H9 (cell line): ENCODE measurements at regions not wholly inside any gene's neighbourhood (a gene's known extent, or its start where the extent isn't known, plus 50 kb on each side); places are given as distances from the start of the nearest gene placed in this dataset.

ENCODE experiments used
- DNase-seq: peaks from one replicate; pipeline ENCODE4 v3.0.0-alpha.2; 2017
- H2AFZ ChIP-seq: one replicate; pipeline ENCODE4 v1.6.1; 2013; ENCODE audit warnings: mild to moderate bottlenecking, low read length, control low read depth, moderate library complexity
- H2AK5ac ChIP-seq: 2 replicates; pipeline ENCODE4 v1.6.1; 2013; ENCODE audit warnings: low read length, control low read depth, mixed read lengths; ENCODE audit not compliant: insufficient read length
- H2BK120ac ChIP-seq: one replicate; pipeline ENCODE4 v1.6.1; 2013; ENCODE audit warnings: low read depth, mild to moderate bottlenecking, low read length, control low read depth, inconsistent platforms; ENCODE audit not compliant: poor library complexity, severe bottlenecking
- H2BK12ac ChIP-seq: 2 replicates; pipeline ENCODE4 v1.6.1; 2013; ENCODE audit warnings: low read length, control low read depth, mixed read lengths, low read depth; ENCODE audit not compliant: insufficient read length
- H2BK15ac ChIP-seq: 2 replicates; pipeline ENCODE4 v1.6.1; 2013; ENCODE audit warnings: low read depth, low read length, control low read depth
- H2BK20ac ChIP-seq: one replicate; pipeline ENCODE4 v1.6.1; 2013; ENCODE audit warnings: low read depth, mild to moderate bottlenecking, low read length, control low read depth, inconsistent platforms; ENCODE audit not compliant: poor library complexity, severe bottlenecking
- H2BK5ac ChIP-seq: 2 replicates; pipeline ENCODE4 v1.6.1; 2013; ENCODE audit warnings: low read length, control low read depth, mixed read lengths; ENCODE audit not compliant: insufficient read length
- H3K14ac ChIP-seq: 2 replicates; pipeline ENCODE4 v1.6.1; 2013; ENCODE audit warnings: low read length, control low read depth; ENCODE audit not compliant: insufficient read depth
- H3K18ac ChIP-seq: 2 replicates; pipeline ENCODE4 v1.6.1; 2013; ENCODE audit warnings: low read depth, mild to moderate bottlenecking, mixed read lengths, low read length, control low read depth; ENCODE audit not compliant: insufficient read length
- H3K23ac ChIP-seq: 2 replicates; pipeline ENCODE4 v1.6.1; 2013; ENCODE audit warnings: low read length, control low read depth, mixed read lengths, low read depth; ENCODE audit not compliant: insufficient read length
- H3K23me2 ChIP-seq: 2 replicates; pipeline ENCODE4 v1.6.1; 2013; ENCODE audit warnings: low read depth, mild to moderate bottlenecking, mixed read lengths, low read length, control low read depth; ENCODE audit not compliant: insufficient read length, poor library complexity, severe bottlenecking
- H3K27ac ChIP-seq: 2 replicates; pipeline ENCODE4 v1.5.1; 2013; ENCODE audit warnings: low read length, control low read depth, mixed read lengths, low read depth; ENCODE audit not compliant: insufficient read length
- H3K27me3 ChIP-seq: 2 replicates; pipeline ENCODE4 v1.6.1; 2013; ENCODE audit warnings: low read length, control low read depth, inconsistent platforms; ENCODE audit not compliant: insufficient read depth
- H3K4ac ChIP-seq: 2 replicates; pipeline ENCODE4 v1.6.1; 2013; ENCODE audit warnings: low read depth, mild to moderate bottlenecking, control low read depth, inconsistent platforms, low read length, moderate library complexity
- H3K4me1 ChIP-seq: 2 replicates; pipeline ENCODE4 v1.6.1; 2013; ENCODE audit warnings: low read length, control low read depth, inconsistent platforms; ENCODE audit not compliant: insufficient read depth
- H3K4me2 ChIP-seq: 2 replicates; pipeline ENCODE4 v1.6.1; 2013; ENCODE audit warnings: low read length, control low read depth, mixed read lengths; ENCODE audit not compliant: insufficient read length, insufficient read depth
- H3K56ac ChIP-seq: 2 replicates; pipeline ENCODE4 v1.6.1; 2013; ENCODE audit warnings: low read depth, mild to moderate bottlenecking, mixed read lengths, low read length, control low read depth; ENCODE audit not compliant: insufficient read length
- H3K79me1 ChIP-seq: 2 replicates; pipeline ENCODE4 v1.6.1; 2013; ENCODE audit warnings: low read depth, mild to moderate bottlenecking, moderate library complexity, low read length, control low read depth, inconsistent platforms; ENCODE audit not compliant: insufficient read depth, poor library complexity, severe bottlenecking
- H3K79me2 ChIP-seq: 2 replicates; pipeline ENCODE4 v1.6.1; 2013; ENCODE audit warnings: low read length, control low read depth, inconsistent platforms; ENCODE audit not compliant: insufficient read depth
- H3K9ac ChIP-seq: 2 replicates; pipeline ENCODE4 v1.6.1; 2013; ENCODE audit warnings: low read length, control low read depth, mixed read lengths; ENCODE audit not compliant: insufficient read length; ENCODE audit errors: extremely low read depth
- H3K9me3 ChIP-seq: one replicate; pipeline ENCODE4 v1.6.1; 2013; ENCODE audit warnings: low read depth, low read length, inconsistent platforms; ENCODE audit not compliant: control insufficient read depth
- H3T11ph ChIP-seq: one replicate; pipeline ENCODE4 v1.6.1; 2013; ENCODE audit warnings: mild to moderate bottlenecking, low read length, control low read depth, inconsistent platforms
- H4K20me1 ChIP-seq: one replicate; pipeline ENCODE4 v1.6.1; 2013; ENCODE audit not compliant: control insufficient read depth, insufficient read length, insufficient read depth
- H4K5ac ChIP-seq: 2 replicates; pipeline ENCODE4 v1.6.1; 2013; ENCODE audit warnings: low read depth, mild to moderate bottlenecking, mixed read lengths, low read length, control low read depth; ENCODE audit not compliant: insufficient read length
- H4K8ac ChIP-seq: replicated peaks from 2 replicates; pipeline ENCODE4 v1.6.1; 2013; ENCODE audit warnings: low read length, control low read depth, mixed read lengths, low read depth; ENCODE audit not compliant: insufficient read length
- H4K91ac ChIP-seq: 2 replicates; pipeline ENCODE4 v1.6.1; 2013; ENCODE audit warnings: low read depth, mild to moderate bottlenecking, moderate library complexity, mixed read lengths, low read length, control low read depth; ENCODE audit not compliant: insufficient read length
- H3K27ac Mint-ChIP-seq, 3 experiments: 2 replicates in 2 of 3; 3 replicates in 1 of 3; pipeline ENCODE4 v1.8.0; 2020 to 2021; ENCODE audit warnings: mixed read lengths in 3 of 3, mild to moderate bottlenecking in 1 of 3, moderate library complexity in 1 of 3
- H3K27me3 Mint-ChIP-seq: 2 replicates; pipeline ENCODE4 v1.8.0; 2021; ENCODE audit warnings: low read depth, mild to moderate bottlenecking, moderate library complexity, mixed read lengths
- H3K36me3 Mint-ChIP-seq, 3 experiments: 2 replicates in 2 of 3; 3 replicates in 1 of 3; pipeline ENCODE4 v1.8.0; 2020 to 2021; ENCODE audit warnings: low read depth in 3 of 3, mixed read lengths in 3 of 3; ENCODE audit not compliant: insufficient read depth in 1 of 3
- H3K4me1 Mint-ChIP-seq, 2 experiments: 2 replicates each; pipeline ENCODE4 v1.8.0; 2020; ENCODE audit warnings: mixed read lengths in 2 of 2
- H3K4me3 Mint-ChIP-seq, 2 experiments: 2 replicates in 1 of 2; 3 replicates in 1 of 2; pipeline ENCODE4 v1.8.0; 2020 to 2021; ENCODE audit warnings: mild to moderate bottlenecking in 2 of 2, mixed read lengths in 2 of 2, moderate library complexity in 1 of 2
- H3K9me3 Mint-ChIP-seq, 2 experiments: 2 replicates in 1 of 2; 3 replicates in 1 of 2; pipeline ENCODE4 v1.8.0; 2020; ENCODE audit warnings: mild to moderate bottlenecking in 2 of 2, mixed read lengths in 2 of 2, moderate library complexity in 1 of 2
- CTCF ChIP-seq: fragments of 200-600 bp; sonication (generic); conservative IDR thresholded peaks from 3 replicates; pipeline ENCODE4 v1.8.0; 2021; ENCODE audit warnings: antibody characterized with exemption, mild to moderate bottlenecking
- WGBS: extraction: QIAGEN DNeasy Blood & Tissue Kit; methylation state at CpG from one replicate; pipeline ENCODE4 v1.1.7; 2013; ENCODE audit warnings: missing lambda C conversion rate, low lambda C conversion rate, mixed read lengths; ENCODE audit not compliant: insufficient read length; ENCODE audit errors: extremely low coverage; 5-methylcytosine and 5-hydroxymethylcytosine counted together

DNA sequence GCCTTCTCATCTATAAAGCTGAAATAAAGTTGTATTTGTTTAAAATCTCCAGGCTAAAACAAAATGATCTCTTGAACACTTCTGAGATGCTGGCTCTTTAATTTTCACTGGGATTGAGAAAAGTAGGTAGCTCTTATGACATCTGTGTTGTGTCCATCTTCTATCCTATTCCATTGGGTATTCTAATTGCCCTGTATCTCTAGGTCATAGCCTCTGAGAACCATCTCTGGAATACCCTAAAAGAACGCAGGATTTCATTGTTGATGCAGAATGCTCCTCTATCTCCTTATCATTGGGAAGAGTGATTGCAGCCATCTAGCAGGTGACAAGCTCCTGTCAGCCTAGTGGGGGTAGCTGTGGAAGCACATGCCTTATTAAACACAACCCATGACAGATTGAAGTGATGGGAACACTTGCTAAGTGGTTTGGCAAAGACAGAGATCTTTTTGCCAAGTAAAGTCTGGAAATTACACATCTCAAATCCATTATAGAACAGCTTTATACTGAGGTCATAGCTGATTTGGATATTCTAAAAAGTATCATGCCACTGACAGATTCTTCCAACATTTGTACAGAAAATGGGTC is 178.2 kb downstream of the TDRD15 start:
- Histone ChIP-seq H3K4me2 (no peak overlapping the region), H2BK5ac (no peak overlapping the region), H3K56ac (no peak overlapping the region), H3K79me1 (no peaks in the 10 kb centered on the region), H4K5ac (no peak overlapping the region), H3K9ac (no peak overlapping the region), H2BK15ac (no peak overlapping the region), H2BK12ac (no peak overlapping the region), H3K27me3 (no peaks in the 10 kb centered on the region), H3T11ph (no peak overlapping the region), H4K91ac (no peak overlapping the region), H4K20me1 (no peaks in the 10 kb centered on the region), H2AK5ac (no peak overlapping the region), H2BK20ac (no peak overlapping the region), H2AFZ (no peak overlapping the region), H3K14ac (no peak overlapping the region), H3K4ac (no peak overlapping the region), H3K79me2 (no peaks in the 10 kb centered on the region), H4K8ac (no peak overlapping the region), H3K9me3 (no peaks in the 10 kb centered on the region), H3K18ac (no peak overlapping the region), H3K23me2 (no peaks in the 10 kb centered on the region), H3K4me1 (no peaks in the 10 kb centered on the region), H3K27ac (no peak overlapping the region), H2BK120ac (no peak overlapping the region), H3K23ac (no peak overlapping the region)
- Mint-ChIP-seq H3K36me3 (no peaks in the 10 kb centered on the region), H3K27ac (no peak overlapping the region), H3K27me3 (no peaks in the 10 kb centered on the region), H3K9me3 (no peaks in the 10 kb centered on the region), H3K4me3 (no peak overlapping the region), H3K4me1 (peaks cover 0 to 2% of the 10 kb centered on the region in 2 experiments; a peak in 1 of 4 replicates)
- no peak for DNase-seq
- TF ChIP-seq CTCF: no peak
- no CpG with 5 or more reads among the region's 1 CpG for WGBS
